Panc1 (cell line): ENCODE measurements at regions not wholly inside any gene's neighbourhood (a gene's known extent, or its start where the extent isn't known, plus 50 kb on each side); places are given as distances from the start of the nearest gene placed in this dataset.

ENCODE experiments used
- POLR2AphosphoS5 ChIP-seq: IDR thresholded peaks from 2 replicates; pipeline ENCODE4 v1.6.1; 2012; ENCODE audit warnings: mild to moderate bottlenecking, low read depth, low read length, moderate library complexity
- REST ChIP-seq, 2 experiments: IDR thresholded peaks; 2 replicates each; pipeline ENCODE4 v1.6.1; 2011 to 2012; ENCODE audit warnings: low read depth in 2 of 2, control low read depth in 1 of 2, low read length in 1 of 2, mild to moderate bottlenecking in 1 of 2, moderate library complexity in 1 of 2; ENCODE audit not compliant: insufficient read depth in 1 of 2
- TF ChIP-seq, protein P1 (sequence below): fragments of 450-650 bp; IDR thresholded peaks from 2 replicates; pipeline ENCODE4 v1.5.1; 2017; ENCODE audit warnings: mild to moderate bottlenecking

DNA sequence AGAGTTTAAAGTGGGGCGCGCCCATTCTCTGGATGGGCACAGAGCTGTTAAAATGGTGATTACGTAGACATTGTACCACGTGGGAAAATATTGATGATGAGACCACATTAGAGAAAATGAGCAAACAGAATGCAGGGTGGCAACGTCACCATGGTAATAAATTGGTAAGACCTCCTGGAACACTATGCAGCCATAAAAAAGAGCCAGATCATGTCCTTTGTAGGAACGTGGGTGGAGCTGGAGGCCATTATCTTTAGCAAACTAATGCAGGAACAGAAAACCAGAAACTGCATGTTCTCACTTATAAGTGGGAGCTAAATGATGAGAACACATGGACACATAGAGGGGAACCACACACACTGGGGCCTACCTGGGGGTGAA lies 53.5 kb upstream of the CLDN14 start:
- TF ChIP-seq, protein P1, sequence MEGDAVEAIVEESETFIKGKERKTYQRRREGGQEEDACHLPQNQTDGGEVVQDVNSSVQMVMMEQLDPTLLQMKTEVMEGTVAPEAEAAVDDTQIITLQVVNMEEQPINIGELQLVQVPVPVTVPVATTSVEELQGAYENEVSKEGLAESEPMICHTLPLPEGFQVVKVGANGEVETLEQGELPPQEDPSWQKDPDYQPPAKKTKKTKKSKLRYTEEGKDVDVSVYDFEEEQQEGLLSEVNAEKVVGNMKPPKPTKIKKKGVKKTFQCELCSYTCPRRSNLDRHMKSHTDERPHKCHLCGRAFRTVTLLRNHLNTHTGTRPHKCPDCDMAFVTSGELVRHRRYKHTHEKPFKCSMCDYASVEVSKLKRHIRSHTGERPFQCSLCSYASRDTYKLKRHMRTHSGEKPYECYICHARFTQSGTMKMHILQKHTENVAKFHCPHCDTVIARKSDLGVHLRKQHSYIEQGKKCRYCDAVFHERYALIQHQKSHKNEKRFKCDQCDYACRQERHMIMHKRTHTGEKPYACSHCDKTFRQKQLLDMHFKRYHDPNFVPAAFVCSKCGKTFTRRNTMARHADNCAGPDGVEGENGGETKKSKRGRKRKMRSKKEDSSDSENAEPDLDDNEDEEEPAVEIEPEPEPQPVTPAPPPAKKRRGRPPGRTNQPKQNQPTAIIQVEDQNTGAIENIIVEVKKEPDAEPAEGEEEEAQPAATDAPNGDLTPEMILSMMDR: no peak
- TF ChIP-seq POLR2AphosphoS5 (no peak), REST (IDR thresholded peaks at IDR 0.05; ENCODE audit: insufficient read depth in 1 of 2, low read depth in 2 of 2, low read length in 1 of 2) (no peak)
